EL (cell line): ENCODE measurements at regions not wholly inside any gene's neighbourhood (a gene's known extent, or its start where the extent isn't known, plus 50 kb on each side); places are given as distances from the start of the nearest gene placed in this dataset.
"Not testable (repeated sequence)": the region's sequence is repeated elsewhere in the genome, so short reads cannot be mapped to it uniquely, and the experiment has no call there.

Source experiments
- DNase-seq: peaks from one replicate; pipeline ENCODE4 v3.0.0-alpha.2; 2016

- peak; percentile 44 for DNase-seq
These were observed 725.7 kb upstream of the GOT2 start for GRCh38 chr16:59459806-59460205.

GRCh38 chr16:59455497-59455896, 721.4 kb upstream of the GOT2 start:
- DNase-seq = no peak

DNA sequence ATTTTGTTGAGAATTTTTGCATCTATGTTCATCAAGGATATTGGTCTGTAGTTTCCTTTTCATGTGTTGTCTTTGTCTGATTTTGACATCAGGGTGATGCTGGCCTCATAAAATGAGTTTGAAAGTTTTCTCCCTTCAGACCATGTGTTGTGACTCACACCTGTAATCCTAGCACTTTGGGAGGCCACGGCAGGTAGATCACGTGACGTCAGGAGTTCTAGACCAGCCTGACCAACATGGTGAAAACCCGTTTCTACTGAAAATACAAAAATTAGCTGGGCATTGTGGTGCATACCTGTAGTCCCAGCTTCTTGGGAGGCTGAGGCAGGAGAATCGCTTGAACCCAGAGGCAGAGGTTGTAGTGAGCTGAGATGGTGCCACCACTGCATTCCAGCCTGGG, 716.4 kb upstream of the GOT2 start:
- DNase-seq = not testable (repeated sequence)

GRCh38 chr16:59440502-59440901, 706.4 kb upstream of the GOT2 start:
- no peak for DNase-seq

- DNase-seq = no peak
These were observed 698.8 kb upstream of the GOT2 start for GRCh38 chr16:59432896-59433295.

DNA sequence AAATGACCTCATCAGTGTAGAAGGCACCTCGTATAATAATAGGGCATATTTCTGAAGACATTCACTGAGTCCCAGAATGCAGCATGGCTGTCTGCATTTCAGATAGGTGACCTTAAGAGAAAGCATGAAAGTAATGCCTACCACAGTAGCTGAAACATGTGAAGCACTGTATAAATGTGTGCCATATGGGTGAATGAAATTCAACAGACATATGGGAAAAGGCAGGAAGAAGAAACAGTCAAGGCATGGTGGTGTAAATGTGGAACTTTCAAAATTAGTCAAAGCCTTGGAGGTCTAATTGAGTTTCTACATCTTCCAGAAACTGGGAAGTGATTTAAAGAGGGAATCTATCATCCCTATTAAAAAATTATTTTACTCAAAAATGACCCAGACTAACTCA, 698.2 kb upstream of the GOT2 start:
- no peak for DNase-seq

GRCh38 chr16:59424714-59425273, 690.7 kb upstream of the GOT2 start:
- DNase-seq = no peak

GRCh38 chr16:59411961-59412841, 678.1 kb upstream of the GOT2 start:
- peak; percentile 6 for DNase-seq

- no peak for DNase-seq
These were observed 676.3 kb upstream of the GOT2 start for GRCh38 chr16:59410451-59410850.

DNA sequence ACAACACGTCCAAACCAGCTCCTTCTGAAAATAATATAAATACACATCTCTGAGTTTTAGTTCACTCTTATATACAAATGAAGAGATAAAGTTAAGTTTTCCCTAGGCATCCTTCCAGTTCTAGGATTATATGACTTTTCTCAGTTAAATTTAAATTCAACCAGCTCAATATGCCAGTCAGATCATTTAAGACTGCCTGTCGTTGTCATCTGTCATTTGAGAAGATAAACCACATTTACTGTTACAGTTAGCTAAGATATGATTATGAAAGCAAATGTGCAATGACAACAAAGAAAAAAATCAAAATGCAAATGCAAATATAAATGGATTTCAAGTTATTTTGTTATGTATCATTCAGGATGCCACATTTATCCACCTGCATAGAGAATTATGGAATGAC, 671.7 kb upstream of the GOT2 start:
- no peak for DNase-seq

DNA sequence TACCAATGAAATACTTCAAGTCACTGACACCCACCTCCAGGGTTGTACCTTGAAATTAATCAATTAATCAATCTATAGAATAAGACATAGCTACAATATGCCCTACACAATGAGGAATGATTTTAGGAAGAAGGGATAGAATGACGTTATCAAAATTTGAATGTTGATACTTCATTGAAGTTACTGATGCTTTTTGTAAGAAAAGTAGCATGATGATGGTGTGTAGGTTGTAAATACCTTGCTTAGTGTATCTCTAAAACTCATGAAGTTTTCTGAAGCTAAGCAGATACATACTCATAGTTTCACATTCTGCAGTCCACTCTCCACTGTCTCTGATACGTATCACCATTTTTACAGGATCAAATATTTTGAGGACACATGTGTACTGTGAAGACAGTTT, 670.4 kb upstream of the GOT2 start:
- DNase-seq = no peak

DNA sequence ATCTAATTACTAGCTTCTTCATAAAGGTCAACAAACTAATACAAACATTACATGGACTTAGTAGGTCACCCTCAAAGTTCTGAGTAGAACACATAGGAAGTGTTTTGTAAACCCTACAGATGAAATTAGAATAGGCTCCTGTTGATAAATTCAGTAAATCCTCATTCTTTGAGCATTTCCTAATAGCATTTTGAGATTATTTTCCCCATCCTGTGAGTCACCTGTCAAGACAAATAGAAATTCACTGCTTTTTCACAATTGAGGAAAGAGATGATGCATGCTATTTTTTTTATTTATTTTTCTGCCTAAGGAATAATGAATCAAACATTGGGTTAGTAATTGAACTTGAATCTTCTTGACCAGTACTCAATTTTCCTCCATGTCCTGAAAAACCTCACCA, 666.7 kb upstream of the GOT2 start:
- DNase-seq = peak; percentile 11

- DNase-seq = no peak
These were observed 663.5 kb upstream of the GOT2 start for GRCh38 chr16:59397638-59398037.

- DNase-seq = no peak
These were observed 660.4 kb upstream of the GOT2 start for GRCh38 chr16:59394526-59394925.

- no peak for DNase-seq
These were observed 658.8 kb upstream of the GOT2 start for GRCh38 chr16:59392911-59393310.

- no peak for DNase-seq
These were observed 657.7 kb upstream of the GOT2 start for GRCh38 chr16:59391617-59392364.

GRCh38 chr16:59385959-59386358, 651.8 kb upstream of the GOT2 start:
- peak; percentile 94 for DNase-seq

GRCh38 chr16:59385491-59385890, 651.4 kb upstream of the GOT2 start:
- no peak for DNase-seq

DNA sequence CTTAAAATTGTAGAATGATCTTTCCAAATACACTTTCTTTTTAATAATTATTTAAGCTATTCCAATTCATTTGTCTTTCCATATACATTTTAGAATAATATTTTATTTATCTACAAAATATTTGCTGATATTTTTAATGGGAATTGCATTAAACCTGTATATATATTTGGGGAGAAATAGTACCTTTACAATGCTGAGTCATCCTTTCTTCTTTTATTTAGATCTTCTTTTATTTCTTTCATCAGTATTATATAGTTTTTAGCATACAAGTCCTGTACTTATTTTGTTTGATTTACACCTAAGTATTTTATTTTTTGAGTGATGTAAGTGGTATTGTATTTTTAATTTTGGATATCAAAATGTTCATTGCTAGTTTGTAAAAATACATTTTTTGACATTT, 639.5 kb upstream of the GOT2 start:
- no peak for DNase-seq

DNA sequence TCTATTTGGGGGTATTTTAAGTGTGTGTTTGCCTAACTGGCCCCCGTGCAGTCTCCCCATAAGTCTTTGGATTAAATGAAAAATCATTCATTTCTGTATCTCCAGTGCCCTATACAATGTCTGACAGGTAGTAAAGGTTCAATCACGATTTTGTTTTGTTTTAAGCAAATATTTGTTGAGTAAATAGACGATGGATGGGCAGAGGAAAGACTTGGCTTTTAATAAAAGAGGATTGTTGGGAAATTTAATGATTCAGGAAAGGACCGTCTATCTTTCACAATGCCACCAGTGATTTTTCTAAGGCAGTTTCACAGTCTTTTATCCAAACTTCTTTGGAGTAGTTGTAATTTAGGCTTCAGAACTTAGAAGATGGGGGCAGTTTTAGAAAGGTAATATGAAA, 636.6 kb upstream of the GOT2 start:
- DNase-seq = no peak

GRCh38 chr16:59369523-59369922, 635.4 kb upstream of the GOT2 start:
- DNase-seq = no peak

GRCh38 chr16:59368586-59368985, 634.5 kb upstream of the GOT2 start:
- DNase-seq = no peak

GRCh38 chr16:59356709-59357108, 622.6 kb upstream of the GOT2 start:
- no peak for DNase-seq

DNA sequence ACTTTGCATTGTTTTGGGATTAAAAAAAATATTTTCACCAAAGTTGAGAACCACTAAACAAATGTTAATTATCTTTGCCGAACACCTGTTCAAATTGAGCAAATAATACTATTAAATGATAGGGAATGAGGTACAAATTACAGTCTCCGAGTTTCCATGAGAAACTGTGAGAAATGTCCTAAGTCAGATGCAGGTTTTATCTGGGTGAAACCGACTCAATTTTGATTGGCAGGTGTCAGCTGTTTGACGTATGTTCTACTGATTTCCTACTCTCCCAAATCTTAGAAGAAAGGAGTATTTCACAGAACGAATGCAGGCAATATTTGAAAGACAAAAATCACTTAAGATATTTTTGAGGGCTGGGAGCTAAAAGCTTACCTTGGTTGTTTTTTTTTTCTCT, 622.0 kb upstream of the GOT2 start:
- no peak for DNase-seq
